ENCODE measurements at regions not wholly inside any gene's neighbourhood (a gene's known extent, or its start where the extent isn't known, plus 50 kb on each side); places are given as distances from the start of the nearest gene placed in this dataset.

GRCh38 chr15:31606194-31606669 lies 279.6 kb downstream of the KLF13 start:
- TF ChIP-seq CTCF (IDR thresholded peaks at IDR 0.05; ENCODE audit: extremely low read depth in 1 of 2, insufficient read depth in 1 of 2, low read depth in 1 of 2, low read length in 2 of 2) (no peak), FOS (IDR thresholded peaks at IDR 0.05; ENCODE audit: borderline replicate concordance, insufficient read depth, low read length) (no peak)
- TF ChIP-seq, protein P1, sequence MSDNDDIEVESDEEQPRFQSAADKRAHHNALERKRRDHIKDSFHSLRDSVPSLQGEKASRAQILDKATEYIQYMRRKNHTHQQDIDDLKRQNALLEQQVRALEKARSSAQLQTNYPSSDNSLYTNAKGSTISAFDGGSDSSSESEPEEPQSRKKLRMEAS (IDR thresholded peaks at IDR 0.05; ENCODE audit: insufficient read depth, insufficient read length), result no peak

Data from endothelial cell of umbilical vein (primary cell).